ENCODE measurements at regions not wholly inside any gene's neighbourhood (a gene's known extent, or its start where the extent isn't known, plus 50 kb on each side); places are given as distances from the start of the nearest gene placed in this dataset.

DNA sequence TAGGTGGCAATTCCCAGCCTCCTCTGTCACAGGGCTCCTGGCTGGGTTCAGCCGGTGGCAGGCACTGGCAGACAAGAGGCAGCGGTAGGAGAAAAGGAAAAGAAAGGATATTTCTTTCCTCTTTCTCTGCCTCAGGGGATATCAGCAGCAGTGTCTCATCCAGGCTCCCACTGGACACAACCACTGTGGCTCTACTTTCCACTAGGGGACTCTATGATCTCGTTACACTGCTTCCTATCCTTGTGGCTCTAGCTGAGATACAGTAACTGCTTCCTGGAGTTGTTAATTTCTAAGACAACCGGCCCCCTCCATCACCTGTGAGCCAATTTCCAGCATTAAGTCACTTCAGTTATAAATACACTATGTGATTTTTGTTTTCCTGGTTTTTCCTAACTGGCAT is 102.0 kb upstream of the LRFN2 start:
- TF ChIP-seq EZH2 (IDR thresholded peaks at IDR 0.05; ENCODE audit: low read depth), result no peak
- TF ChIP-seq, protein P1, sequence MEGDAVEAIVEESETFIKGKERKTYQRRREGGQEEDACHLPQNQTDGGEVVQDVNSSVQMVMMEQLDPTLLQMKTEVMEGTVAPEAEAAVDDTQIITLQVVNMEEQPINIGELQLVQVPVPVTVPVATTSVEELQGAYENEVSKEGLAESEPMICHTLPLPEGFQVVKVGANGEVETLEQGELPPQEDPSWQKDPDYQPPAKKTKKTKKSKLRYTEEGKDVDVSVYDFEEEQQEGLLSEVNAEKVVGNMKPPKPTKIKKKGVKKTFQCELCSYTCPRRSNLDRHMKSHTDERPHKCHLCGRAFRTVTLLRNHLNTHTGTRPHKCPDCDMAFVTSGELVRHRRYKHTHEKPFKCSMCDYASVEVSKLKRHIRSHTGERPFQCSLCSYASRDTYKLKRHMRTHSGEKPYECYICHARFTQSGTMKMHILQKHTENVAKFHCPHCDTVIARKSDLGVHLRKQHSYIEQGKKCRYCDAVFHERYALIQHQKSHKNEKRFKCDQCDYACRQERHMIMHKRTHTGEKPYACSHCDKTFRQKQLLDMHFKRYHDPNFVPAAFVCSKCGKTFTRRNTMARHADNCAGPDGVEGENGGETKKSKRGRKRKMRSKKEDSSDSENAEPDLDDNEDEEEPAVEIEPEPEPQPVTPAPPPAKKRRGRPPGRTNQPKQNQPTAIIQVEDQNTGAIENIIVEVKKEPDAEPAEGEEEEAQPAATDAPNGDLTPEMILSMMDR (conservative IDR thresholded peaks at IDR 0.05), result no peak
- BruUV-seq (replicated peaks), result no TSS peak
- Histone ChIP-seq H4K20me1 (ENCODE audit: insufficient read depth) (no peaks in the 10 kb centered on the region), H2AFZ (no peak overlapping the region), H3F3A (ENCODE audit: insufficient read depth, low read depth) (no peaks in the 10 kb centered on the region), H3K27ac (no peak overlapping the region), H3K4me1 (replicated peaks; ENCODE audit: insufficient read depth) (no peaks in the 10 kb centered on the region), H3K4me3 (no peak overlapping the region), H3K9me3 (ENCODE audit: insufficient read depth, low read depth) (no peaks in the 10 kb centered on the region), H3K36me3 (ENCODE audit: low read depth) (no peaks in the 10 kb centered on the region), H3K4me2 (no peak overlapping the region), H3K79me2 (ENCODE audit: low read depth) (no peaks in the 10 kb centered on the region), H3K27me3 (ENCODE audit: insufficient read depth, low read depth) (peaks cover 12% of the 10 kb centered on the region; the same call in 1 of the 2 replicates), H3K9me2 (ENCODE audit: insufficient read depth) (no peaks in the 10 kb centered on the region)
- intact Hi-C loops (cut with micrococcal nuclease; ENCODE audit: unreplicated experiment), result no loop called here
- ChIA-PET CTCF (no interaction called here), POLR2A (ENCODE audit: unreplicated experiment) (no interaction called here)
- DNase-seq, result no peak

DNA sequence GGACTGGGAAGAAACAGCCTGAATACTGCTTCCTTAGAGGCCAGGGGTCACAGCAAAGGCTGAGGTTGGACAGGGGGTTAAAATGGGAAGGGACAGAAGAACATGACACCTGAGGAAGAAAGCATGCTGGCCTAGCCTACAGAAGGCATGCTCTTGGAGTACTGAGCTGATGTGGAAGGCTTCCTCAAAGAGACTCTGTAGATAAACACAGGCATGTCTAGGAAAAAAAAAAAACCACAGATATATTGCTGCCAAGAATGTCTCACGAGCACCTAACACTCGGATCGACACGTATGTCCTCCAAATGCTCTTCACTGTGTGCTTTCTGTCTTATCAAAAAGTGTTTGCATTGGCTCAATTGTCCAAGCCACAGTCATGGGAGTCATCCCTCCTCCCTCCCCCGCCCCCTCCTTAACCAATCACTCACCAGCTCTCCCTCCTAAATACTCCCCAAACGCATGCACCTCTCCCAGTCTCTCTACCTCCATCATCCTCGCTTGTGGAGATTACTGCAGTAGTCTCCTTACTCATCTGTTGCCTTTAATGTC is 101.1 kb upstream of the LRFN2 start:
- Histone ChIP-seq H3F3A (ENCODE audit: insufficient read depth, low read depth) (no peaks in the 10 kb centered on the region), H4K20me1 (ENCODE audit: insufficient read depth) (no peaks in the 10 kb centered on the region), H3K9me2 (ENCODE audit: insufficient read depth) (no peaks in the 10 kb centered on the region), H2AFZ (no peak overlapping the region), H3K9me3 (ENCODE audit: insufficient read depth, low read depth) (no peaks in the 10 kb centered on the region), H3K4me3 (no peak overlapping the region), H3K36me3 (ENCODE audit: low read depth) (no peaks in the 10 kb centered on the region), H3K4me2 (no peak overlapping the region), H3K79me2 (ENCODE audit: low read depth) (no peaks in the 10 kb centered on the region), H3K27ac (no peak overlapping the region), H3K27me3 (ENCODE audit: insufficient read depth, low read depth) (peaks cover 12% of the 10 kb centered on the region; the same call in 1 of the 2 replicates), H3K4me1 (replicated peaks; ENCODE audit: insufficient read depth) (no peaks in the 10 kb centered on the region)
- intact Hi-C loops (cut with micrococcal nuclease; ENCODE audit: unreplicated experiment), result no loop called here
- no peak for DNase-seq
- TF ChIP-seq, protein P1 (conservative IDR thresholded peaks at IDR 0.05), result no peak
- no peak for TF ChIP-seq EZH2 (IDR thresholded peaks at IDR 0.05; ENCODE audit: low read depth)
- POLR2A ChIA-PET (ENCODE audit: unreplicated experiment), result no interaction called here
- CTCF ChIA-PET, result no interaction called here
- BruUV-seq (replicated peaks), result no TSS peak

DNA sequence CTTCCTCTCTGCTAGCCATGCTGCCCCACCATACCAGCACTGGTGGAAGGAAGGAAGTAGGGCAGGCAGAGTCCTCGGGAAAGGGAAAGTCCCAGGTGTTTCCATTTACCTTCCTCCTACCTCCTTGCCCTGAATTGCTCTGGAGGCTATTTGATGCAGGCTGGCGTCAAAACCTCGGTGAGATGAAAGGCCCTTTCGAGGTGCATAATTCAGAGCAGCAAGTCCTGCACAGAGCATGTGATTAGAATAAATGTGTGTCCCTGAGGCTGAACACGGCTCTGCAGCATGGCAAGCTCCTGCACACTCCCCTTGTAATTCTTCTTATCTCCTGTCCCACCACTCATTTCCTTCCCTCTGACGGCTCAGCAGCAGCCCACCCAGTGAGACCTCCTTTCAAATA is 98.7 kb upstream of the LRFN2 start:
- no peaks in the 10 kb centered on the region for H3K4me1 ChIP-seq (replicated peaks; ENCODE audit: insufficient read depth)
- peaks cover 17% of the 10 kb centered on the region; the same call in 1 of the 2 replicates for H3K27me3 ChIP-seq (ENCODE audit: insufficient read depth, low read depth)
- CTCF ChIA-PET, result no interaction called here
- no peak overlapping the region for H3K4me3 ChIP-seq
- no peaks in the 10 kb centered on the region for H3F3A ChIP-seq (ENCODE audit: insufficient read depth, low read depth)
- no peaks in the 10 kb centered on the region for H4K20me1 ChIP-seq (ENCODE audit: insufficient read depth)
- no peaks in the 10 kb centered on the region for H3K79me2 ChIP-seq (ENCODE audit: low read depth)
- intact Hi-C loops (cut with micrococcal nuclease; ENCODE audit: unreplicated experiment), result no loop called here
- H3K9me3 ChIP-seq (ENCODE audit: insufficient read depth, low read depth), result no peaks in the 10 kb centered on the region
- no peaks in the 10 kb centered on the region for H3K36me3 ChIP-seq (ENCODE audit: low read depth)
- no peak for TF ChIP-seq EZH2 (IDR thresholded peaks at IDR 0.05; ENCODE audit: low read depth)
- TF ChIP-seq, protein P1 (conservative IDR thresholded peaks at IDR 0.05), result no peak
- no peaks in the 10 kb centered on the region for H3K9me2 ChIP-seq (ENCODE audit: insufficient read depth)
- no peak overlapping the region for H3K27ac ChIP-seq
- H2AFZ ChIP-seq, result no peak overlapping the region
- POLR2A ChIA-PET (ENCODE audit: unreplicated experiment), result no interaction called here
- H3K4me2 ChIP-seq, result no peak overlapping the region
- no peak for DNase-seq
- BruUV-seq (replicated peaks), result no TSS peak

Measured in PC-9 (cell line).